ENCODE measurements at regions not wholly inside any gene's neighbourhood (a gene's known extent, or its start where the extent isn't known, plus 50 kb on each side); places are given as distances from the start of the nearest gene placed in this dataset.

GRCh38 chr1:58976294-58976693, 192.4 kb upstream of the JUN start:
- TF ChIP-seq CTCF (IDR thresholded peaks at IDR 0.05) (no peak), POLR2A (IDR thresholded peaks at IDR 0.05) (no peak)
